ENCODE measurements at regions not wholly inside any gene's neighbourhood (a gene's known extent, or its start where the extent isn't known, plus 50 kb on each side); places are given as distances from the start of the nearest gene placed in this dataset.

GRCh38 chr11:32008880-32009551 is 81.9 kb upstream of the RCN1 start:
- TF ChIP-seq POLR2A (IDR thresholded peaks at IDR 0.05), result no peak
- no peak for TF ChIP-seq CTCF (IDR thresholded peaks at IDR 0.05)

All from Peyer's patch (tissue), 4 donors.